ENCODE measurements at regions not wholly inside any gene's neighbourhood (a gene's known extent, or its start where the extent isn't known, plus 50 kb on each side); places are given as distances from the start of the nearest gene placed in this dataset.
A peak's percentile ranks its signal among the peaks of the same experiment; 100 is the strongest.

DNA sequence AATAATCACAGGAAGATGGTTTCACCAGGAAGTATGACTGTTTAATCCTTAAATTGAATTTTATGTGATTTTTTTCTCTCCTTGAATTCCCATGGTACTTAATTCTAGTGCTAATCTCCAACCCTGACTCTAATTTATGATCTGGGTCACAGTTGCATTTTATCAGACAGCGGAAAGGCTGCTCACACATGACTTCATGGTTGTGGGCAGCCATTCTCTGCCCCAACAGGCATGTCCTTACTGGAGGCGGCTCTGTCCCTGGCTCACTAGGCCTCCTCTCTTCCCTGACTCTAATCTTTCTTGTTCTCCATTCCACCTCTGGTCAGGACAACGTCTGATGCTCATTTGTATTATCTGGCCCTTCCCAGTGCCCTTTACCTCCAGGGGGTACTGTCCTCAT is 184.4 kb downstream of the CHST1 start:
- H3K36me3 ChIP-seq = no peaks in the 10 kb centered on the region
- no peak for ATAC-seq
- peaks cover 0 to 8% of the 10 kb centered on the region in 2 donors for H3K27me3 ChIP-seq
- no peak overlapping the region for H3K27ac ChIP-seq
- H3K4me3 ChIP-seq = no peak overlapping the region
- no peaks in the 10 kb centered on the region for H3K4me1 ChIP-seq
- DNase-seq = no peak
- no peaks in the 10 kb centered on the region for H3K9me3 ChIP-seq
- intact Hi-C loops (cut with DNase I) = no loop called here
- TF ChIP-seq, protein P1, sequence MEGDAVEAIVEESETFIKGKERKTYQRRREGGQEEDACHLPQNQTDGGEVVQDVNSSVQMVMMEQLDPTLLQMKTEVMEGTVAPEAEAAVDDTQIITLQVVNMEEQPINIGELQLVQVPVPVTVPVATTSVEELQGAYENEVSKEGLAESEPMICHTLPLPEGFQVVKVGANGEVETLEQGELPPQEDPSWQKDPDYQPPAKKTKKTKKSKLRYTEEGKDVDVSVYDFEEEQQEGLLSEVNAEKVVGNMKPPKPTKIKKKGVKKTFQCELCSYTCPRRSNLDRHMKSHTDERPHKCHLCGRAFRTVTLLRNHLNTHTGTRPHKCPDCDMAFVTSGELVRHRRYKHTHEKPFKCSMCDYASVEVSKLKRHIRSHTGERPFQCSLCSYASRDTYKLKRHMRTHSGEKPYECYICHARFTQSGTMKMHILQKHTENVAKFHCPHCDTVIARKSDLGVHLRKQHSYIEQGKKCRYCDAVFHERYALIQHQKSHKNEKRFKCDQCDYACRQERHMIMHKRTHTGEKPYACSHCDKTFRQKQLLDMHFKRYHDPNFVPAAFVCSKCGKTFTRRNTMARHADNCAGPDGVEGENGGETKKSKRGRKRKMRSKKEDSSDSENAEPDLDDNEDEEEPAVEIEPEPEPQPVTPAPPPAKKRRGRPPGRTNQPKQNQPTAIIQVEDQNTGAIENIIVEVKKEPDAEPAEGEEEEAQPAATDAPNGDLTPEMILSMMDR (IDR thresholded peaks at IDR 0.05) = no peak

GRCh38 chr11:45477588-45477987 is 187.8 kb downstream of the CHST1 start:
- Histone ChIP-seq H3K4me3 (no peak overlapping the region), H3K9me3 (no peaks in the 10 kb centered on the region), H3K36me3 (no peaks in the 10 kb centered on the region), H3K27me3 (peaks cover 0 to 2% of the 10 kb centered on the region in 2 donors), H3K27ac (no peak overlapping the region), H3K4me1 (no peaks in the 10 kb centered on the region)
- TF ChIP-seq, protein P1 (IDR thresholded peaks at IDR 0.05) = no peak
- intact Hi-C loops (cut with DNase I) = no loop called here
- no peak for DNase-seq
- no peak for ATAC-seq

DNA sequence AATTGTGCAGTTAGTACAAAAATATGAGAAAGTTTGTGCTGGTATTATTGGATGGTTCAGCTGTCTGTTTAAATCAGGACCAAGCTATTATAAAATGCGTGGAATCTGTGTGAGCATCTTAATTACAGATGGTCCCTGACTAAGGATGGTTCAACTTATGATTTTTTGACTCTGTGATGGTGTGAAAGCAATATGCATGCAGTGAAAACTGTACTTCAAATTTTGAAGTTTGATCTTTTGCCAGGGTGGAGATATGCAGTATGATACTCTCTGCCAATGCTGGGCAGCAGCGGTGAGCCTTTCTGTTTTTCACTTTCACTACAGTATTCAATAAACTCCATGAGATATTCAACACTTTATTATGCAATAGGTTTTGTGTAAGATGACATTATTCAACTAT is 189.3 kb downstream of the CHST1 start:
- Histone ChIP-seq H3K4me1 (no peaks in the 10 kb centered on the region), H3K27ac (no peak overlapping the region), H3K36me3 (no peaks in the 10 kb centered on the region), H3K4me3 (no peak overlapping the region), H3K9me3 (no peaks in the 10 kb centered on the region), H3K27me3 (no peaks in the 10 kb centered on the region)
- no peak for DNase-seq
- intact Hi-C loops (cut with DNase I) = no loop called here
- TF ChIP-seq, protein P1 (IDR thresholded peaks at IDR 0.05) = no peak
- no peak for ATAC-seq

DNA sequence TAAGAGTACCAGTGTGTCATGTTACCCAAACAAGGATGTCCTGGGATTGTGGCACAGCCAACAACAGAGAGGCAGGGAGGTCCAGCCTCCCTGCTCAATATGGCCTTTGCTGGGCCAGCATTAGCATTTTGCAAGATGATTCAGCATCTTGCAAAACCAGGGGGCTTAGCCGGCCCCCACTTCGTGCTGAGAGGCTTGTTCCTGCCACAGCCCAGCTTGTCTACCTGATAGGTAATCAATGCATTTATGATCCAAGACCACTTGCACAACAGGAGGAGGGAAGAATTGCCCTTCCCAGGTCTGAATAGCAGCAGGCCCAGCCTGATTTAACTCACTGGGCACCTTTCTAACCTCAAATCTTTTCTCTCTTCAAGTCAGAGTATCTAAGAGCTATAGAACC is 189.0 kb upstream of the SYT13 start:
- intact Hi-C loops (cut with DNase I) = no loop called here
- Histone ChIP-seq H3K27me3 (no peaks in the 10 kb centered on the region), H3K4me1 (no peaks in the 10 kb centered on the region), H3K4me3 (no peak overlapping the region), H3K36me3 (no peaks in the 10 kb centered on the region), H3K9me3 (no peaks in the 10 kb centered on the region), H3K27ac (no peak overlapping the region)
- ATAC-seq = no peak
- no peak for DNase-seq
- TF ChIP-seq, protein P1 (IDR thresholded peaks at IDR 0.05) = no peak

GRCh38 chr11:45473341-45473895 is 187.3 kb upstream of the SYT13 start:
- H3K27me3 ChIP-seq = no peaks in the 10 kb centered on the region
- ATAC-seq = no peak
- H3K4me1 ChIP-seq = no peaks in the 10 kb centered on the region
- no peak overlapping the region for H3K27ac ChIP-seq
- no peaks in the 10 kb centered on the region for H3K9me3 ChIP-seq
- H3K36me3 ChIP-seq = no peaks in the 10 kb centered on the region
- TF ChIP-seq, protein P1 (IDR thresholded peaks at IDR 0.05) = no peak
- DNase-seq = peak in 1 of 4 donors; percentile 38
- intact Hi-C loops (cut with DNase I) = no loop called here
- H3K4me3 ChIP-seq = no peak overlapping the region

Data from left lung (tissue), 4 donors.